B cell (primary cell): ENCODE measurements at regions not wholly inside any gene's neighbourhood (a gene's known extent, or its start where the extent isn't known, plus 50 kb on each side); places are given as distances from the start of the nearest gene placed in this dataset.

Source experiments
- ATAC-seq: fragments of 200-7000 bp; cut with Tn5 transposase; one replicate; pipeline ENCODE4 v1.10.0; 2021; ENCODE audit warnings: low read depth, mild to moderate bottlenecking, moderate number of reproducible peaks, moderate library complexity
- CTCF ChIA-PET: fragments of 350-600 bp; sonication (Branson Sonifier 250); formaldehyde crosslinking; loops from one replicate; lab custom pipeline; 2021; ENCODE audit warnings: antibody characterized with exemption, inconsistent platforms; lab: Charles Lee
- POLR2A ChIA-PET: fragments of 350-600 bp; sonication (Branson Sonifier 250); formaldehyde crosslinking; loops from one replicate; lab custom pipeline; 2021; ENCODE audit warnings: antibody characterized with exemption; lab: Charles Lee
- DNase-seq: peaks from one replicate; pipeline ENCODE4 v3.0.0; 2013
- H2AFZ ChIP-seq: 2 replicates; pipeline ENCODE4 v1.6.1; 2012; ENCODE audit warnings: mild to moderate bottlenecking, low read depth, low read length; ENCODE audit not compliant: insufficient read depth, poor library complexity, severe bottlenecking
- H3K27ac ChIP-seq, 2 donors: 1 replicate in 1 of 2; 2 replicates in 1 of 2; pipeline ENCODE4 v1.5.1; 2012 to 2013; ENCODE audit warnings: low read length in 2 of 2, mild to moderate bottlenecking in 2 of 2, moderate library complexity in 1 of 2
- H3K27me3 ChIP-seq, 4 experiments: fragments of 200-600 bp in 1 of 4; sonication (generic) in 1 of 4; replicated peaks in 1 of 4; 1 replicate in 2 of 4; 2 replicates in 2 of 4; pipeline versions ENCODE4 v1.6.1 to v1.7.0; 2013 to 2016; ENCODE audit warnings: low read length in 3 of 4, mild to moderate bottlenecking in 2 of 4, mixed read lengths in 1 of 4, moderate library complexity in 1 of 4; ENCODE audit not compliant: insufficient read depth in 4 of 4, control insufficient read depth in 3 of 4; ENCODE audit errors: control extremely low read depth in 1 of 4
- H3K36me3 ChIP-seq, 2 experiments: replicated peaks in 1 of 2; 1 replicate in 1 of 2; 2 replicates in 1 of 2; pipeline versions ENCODE4 v1.6.1 to v1.7.1; 2013; ENCODE audit warnings: low read length in 1 of 2; ENCODE audit not compliant: insufficient read depth in 2 of 2, control insufficient read depth in 1 of 2; ENCODE audit errors: control extremely low read depth in 1 of 2, extremely low read depth in 1 of 2
- H3K4me1 ChIP-seq, 2 donors: fragments of 200-600 bp in 1 of 2; sonication (generic) in 1 of 2; 1 replicate in 1 of 2; 2 replicates in 1 of 2; pipeline versions ENCODE4 v1.5.1 to v1.6.1; 2013 to 2017; ENCODE audit warnings: low read length in 2 of 2; ENCODE audit not compliant: control insufficient read depth in 2 of 2, insufficient read depth in 2 of 2
- H3K4me2 ChIP-seq: replicated peaks from 2 replicates; pipeline ENCODE3; 2012; ENCODE audit warnings: mild to moderate bottlenecking, low read depth, low read length; ENCODE audit not compliant: poor library complexity, severe bottlenecking
- H3K4me3 ChIP-seq, 5 experiments: fragments of 200-600 bp in 1 of 5; sonication (generic) in 1 of 5; 1 replicate in 3 of 5; 2 replicates in 2 of 5; pipeline versions ENCODE4 v1.5.1 to v1.7.0; 2011 to 2016; ENCODE audit warnings: low read length in 4 of 5, mild to moderate bottlenecking in 4 of 5, low read depth in 2 of 5, control low read depth in 1 of 5, moderate library complexity in 1 of 5; ENCODE audit not compliant: insufficient read depth in 1 of 5; ENCODE audit errors: control extremely low read depth in 1 of 5, extremely low read depth in 1 of 5
- H3K79me2 ChIP-seq: fragments of 200-600 bp; sonication (generic); one replicate; pipeline ENCODE4 v1.6.0; 2016; ENCODE audit warnings: low read length; ENCODE audit not compliant: control insufficient read depth, insufficient read depth
- H3K9ac ChIP-seq: fragments of 200-600 bp; sonication (generic); 2 replicates; pipeline ENCODE4 v1.6.1; 2017; ENCODE audit warnings: mild to moderate bottlenecking, low read length, moderate library complexity
- H3K9me3 ChIP-seq, 3 donors: one replicate each; pipeline versions ENCODE4 v1.6.1 to v1.7.1; 2013; ENCODE audit warnings: low read length in 2 of 3; ENCODE audit not compliant: control insufficient read depth in 2 of 3, insufficient read depth in 1 of 3; ENCODE audit errors: control extremely low read depth in 1 of 3
- H4K20me1 ChIP-seq: 2 replicates; pipeline ENCODE4 v1.6.0; 2012; ENCODE audit warnings: mild to moderate bottlenecking, low read length; ENCODE audit not compliant: insufficient read depth, control insufficient read depth, poor library complexity, severe bottlenecking
- H3K27ac Mint-ChIP-seq: one replicate; pipeline ENCODE4 v1.8.0; 2021; ENCODE audit warnings: mixed read lengths
- H3K27me3 Mint-ChIP-seq: one replicate; pipeline ENCODE4 v1.8.0; 2021; ENCODE audit warnings: mixed read lengths
- H3K4me1 Mint-ChIP-seq: one replicate; pipeline ENCODE4 v1.8.0; 2021; ENCODE audit warnings: mixed read lengths
- H3K4me3 Mint-ChIP-seq: one replicate; pipeline ENCODE4 v1.8.0; 2021; ENCODE audit warnings: mixed read lengths
- H3K9me3 Mint-ChIP-seq: one replicate; pipeline ENCODE4 v1.8.0; 2022; ENCODE audit warnings: mixed read lengths; ENCODE audit not compliant: insufficient read depth
- EZH2 ChIP-seq: IDR thresholded peaks from 2 replicates; pipeline ENCODE4 v1.6.1; 2012; ENCODE audit warnings: borderline replicate concordance, low read depth, mild to moderate bottlenecking, moderate library complexity, low read length; ENCODE audit not compliant: insufficient read depth, poor library complexity, severe bottlenecking
- WGBS: methylation state at CpG from one replicate; pipeline ENCODE4 v1.1.5; 2013; ENCODE audit warnings: missing lambda C conversion rate; ENCODE audit not compliant: insufficient coverage; 5-methylcytosine and 5-hydroxymethylcytosine counted together
- intact Hi-C: fragments of 100-400 bp; cut with micrococcal nuclease; formaldehyde crosslinking; loops from one replicate; pipeline ENCODE4 v1.10.0; 2022
- TF ChIP-seq, protein P1 (sequence below): fragments of 200-600 bp; IDR thresholded peaks from one replicate; pipeline ENCODE4 v1.8.0; 2022; ENCODE audit warnings: antibody characterized with exemption, mild to moderate bottlenecking

DNA sequence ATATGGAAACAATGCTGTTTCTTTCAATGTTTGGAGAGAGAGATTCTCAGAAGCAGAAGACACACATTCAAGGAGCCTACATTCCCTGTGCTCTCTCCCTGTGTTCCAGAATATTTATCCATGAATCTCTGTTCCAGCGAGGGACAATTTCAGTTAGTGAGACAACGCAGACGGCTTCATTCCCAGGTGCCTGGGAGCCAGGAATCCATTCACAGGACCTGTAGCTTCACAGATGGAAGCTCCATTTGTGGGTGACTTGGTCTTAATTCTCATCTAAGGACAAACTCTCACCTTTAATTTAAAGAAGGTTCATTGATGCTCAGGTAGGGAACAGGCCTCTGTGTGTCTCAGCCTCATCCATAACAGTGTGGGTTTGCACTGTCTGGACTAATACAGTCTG lies 1156.6 kb downstream of the RPIA start:
- Mint-ChIP-seq H3K27me3 (peaks cover 32% of the 10 kb centered on the region), H3K4me3 (no peak overlapping the region), H3K9me3 (no peaks in the 10 kb centered on the region), H3K27ac (no peak overlapping the region), H3K4me1 (peaks cover 12% of the 10 kb centered on the region)
- no peak overlapping the region for H2AFZ ChIP-seq
- no peaks in the 10 kb centered on the region for H3K36me3 ChIP-seq
- H3K27ac ChIP-seq = no peak overlapping the region
- POLR2A ChIA-PET = no interaction called here
- no peaks in the 10 kb centered on the region for H3K9me3 ChIP-seq
- TF ChIP-seq, protein P1, sequence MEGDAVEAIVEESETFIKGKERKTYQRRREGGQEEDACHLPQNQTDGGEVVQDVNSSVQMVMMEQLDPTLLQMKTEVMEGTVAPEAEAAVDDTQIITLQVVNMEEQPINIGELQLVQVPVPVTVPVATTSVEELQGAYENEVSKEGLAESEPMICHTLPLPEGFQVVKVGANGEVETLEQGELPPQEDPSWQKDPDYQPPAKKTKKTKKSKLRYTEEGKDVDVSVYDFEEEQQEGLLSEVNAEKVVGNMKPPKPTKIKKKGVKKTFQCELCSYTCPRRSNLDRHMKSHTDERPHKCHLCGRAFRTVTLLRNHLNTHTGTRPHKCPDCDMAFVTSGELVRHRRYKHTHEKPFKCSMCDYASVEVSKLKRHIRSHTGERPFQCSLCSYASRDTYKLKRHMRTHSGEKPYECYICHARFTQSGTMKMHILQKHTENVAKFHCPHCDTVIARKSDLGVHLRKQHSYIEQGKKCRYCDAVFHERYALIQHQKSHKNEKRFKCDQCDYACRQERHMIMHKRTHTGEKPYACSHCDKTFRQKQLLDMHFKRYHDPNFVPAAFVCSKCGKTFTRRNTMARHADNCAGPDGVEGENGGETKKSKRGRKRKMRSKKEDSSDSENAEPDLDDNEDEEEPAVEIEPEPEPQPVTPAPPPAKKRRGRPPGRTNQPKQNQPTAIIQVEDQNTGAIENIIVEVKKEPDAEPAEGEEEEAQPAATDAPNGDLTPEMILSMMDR = no peak
- no peak for TF ChIP-seq EZH2
- ATAC-seq = no peak
- H3K4me1 ChIP-seq = peaks cover 3 to 7% of the 10 kb centered on the region in 2 donors
- no peaks in the 10 kb centered on the region for H3K79me2 ChIP-seq
- no peaks in the 10 kb centered on the region for H4K20me1 ChIP-seq
- DNase-seq = no peak
- H3K4me2 ChIP-seq = no peak overlapping the region
- H3K27me3 ChIP-seq = peaks cover 0 to 20% (median 12%) of the 10 kb centered on the region in 4 experiments
- H3K9ac ChIP-seq = no peak overlapping the region
- CTCF ChIA-PET = no interaction called here
- intact Hi-C loops = no loop called here
- H3K4me3 ChIP-seq = no peak overlapping the region
- 92% methylated on average over 3 of the region's 3 CpGs for WGBS

DNA sequence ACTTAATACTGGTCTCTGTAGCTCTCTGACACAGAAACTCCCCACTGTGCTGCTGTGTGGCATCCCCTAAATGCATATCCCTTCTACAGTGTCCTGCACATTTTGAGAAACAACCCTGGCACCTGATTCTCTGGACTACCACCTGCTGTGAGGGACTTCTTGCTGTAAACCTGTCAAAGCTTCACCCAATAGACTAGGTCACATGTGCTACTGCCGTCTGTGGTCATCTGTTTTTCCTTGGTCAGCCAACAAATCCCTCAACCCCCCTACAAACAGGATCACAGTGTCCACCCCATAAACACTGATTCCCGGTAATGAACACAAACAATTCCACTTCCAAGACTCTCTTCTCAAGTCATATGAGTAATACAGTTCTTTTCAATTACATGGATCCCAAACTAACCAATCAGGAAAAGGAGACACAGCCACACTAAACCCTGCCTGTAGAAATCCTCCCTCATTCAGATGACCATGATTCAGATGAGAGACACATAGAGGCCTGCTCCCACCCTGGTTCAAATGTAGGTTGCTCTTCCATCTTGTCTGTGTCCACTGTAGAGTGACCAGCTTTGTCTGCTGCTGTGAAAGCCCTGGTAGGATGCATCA lies 1157.4 kb downstream of the RPIA start:
- ChIA-PET CTCF (no interaction called here), POLR2A (no interaction called here)
- Histone ChIP-seq H3K79me2 (no peaks in the 10 kb centered on the region), H3K9ac (no peak overlapping the region), H3K4me1 (peaks cover 3 to 7% of the 10 kb centered on the region in 2 donors), H3K27ac (no peak overlapping the region), H4K20me1 (no peaks in the 10 kb centered on the region), H3K36me3 (no peaks in the 10 kb centered on the region), H3K27me3 (peaks cover 0 to 20% (median 12%) of the 10 kb centered on the region in 4 experiments), H3K9me3 (no peaks in the 10 kb centered on the region), H3K4me3 (no peak overlapping the region), H3K4me2 (no peak overlapping the region), H2AFZ (no peak overlapping the region)
- no peaks in the 10 kb centered on the region for H3K9me3 Mint-ChIP-seq
- ATAC-seq (no peak), DNase-seq (no peak)
- H3K27me3 Mint-ChIP-seq = peaks cover 32% of the 10 kb centered on the region
- 59% methylated on average over 2 of the region's 2 CpGs for WGBS
- no peak overlapping the region for H3K4me3 Mint-ChIP-seq
- H3K4me1 Mint-ChIP-seq = peaks cover 7% of the 10 kb centered on the region
- no peak for TF ChIP-seq EZH2
- TF ChIP-seq, protein P1 = no peak
- intact Hi-C loops = no loop called here
- H3K27ac Mint-ChIP-seq = no peak overlapping the region
